ENCODE measurements at regions not wholly inside any gene's neighbourhood (a gene's known extent, or its start where the extent isn't known, plus 50 kb on each side); places are given as distances from the start of the nearest gene placed in this dataset.

GRCh38 chr6:166079841-166080240, 87.8 kb downstream of the TBXT start:
- Histone ChIP-seq H3K4me1 (no peaks in the 10 kb centered on the region), H3K9me3 (replicated peaks) (no peaks in the 10 kb centered on the region), H3K27ac (replicated peaks) (no peak overlapping the region), H3K4me3 (no peak overlapping the region), H3K36me3 (no peaks in the 10 kb centered on the region), H3K27me3 (ENCODE audit: low read depth) (peaks cover 16% of the 10 kb centered on the region)
- no peak for TF ChIP-seq CTCF (IDR thresholded peaks at IDR 0.05; ENCODE audit: borderline replicate concordance)
- DNase-seq, result no peak
- intact Hi-C loops (cut with micrococcal nuclease), result no loop called here

GRCh38 chr6:166078294-166078693, 89.4 kb downstream of the TBXT start:
- Histone ChIP-seq H3K27ac (replicated peaks) (no peak overlapping the region), H3K9me3 (replicated peaks) (no peaks in the 10 kb centered on the region), H3K36me3 (no peaks in the 10 kb centered on the region), H3K4me3 (no peak overlapping the region), H3K27me3 (ENCODE audit: low read depth) (peaks cover 22% of the 10 kb centered on the region), H3K4me1 (no peaks in the 10 kb centered on the region)
- TF ChIP-seq CTCF (IDR thresholded peaks at IDR 0.05; ENCODE audit: borderline replicate concordance), result no peak
- intact Hi-C loops (cut with micrococcal nuclease), result no loop called here
- no peak for DNase-seq

- Histone ChIP-seq H3K27ac (replicated peaks) (no peak overlapping the region), H3K27me3 (ENCODE audit: low read depth) (peaks cover 35% of the 10 kb centered on the region), H3K36me3 (no peaks in the 10 kb centered on the region), H3K4me1 (no peaks in the 10 kb centered on the region), H3K9me3 (replicated peaks) (no peaks in the 10 kb centered on the region), H3K4me3 (no peak overlapping the region)
- TF ChIP-seq CTCF (IDR thresholded peaks at IDR 0.05; ENCODE audit: borderline replicate concordance), result no peak
- DNase-seq, result no peak
- intact Hi-C loops (cut with micrococcal nuclease), result no loop called here
Observed at GRCh38 chr6:166076625-166077024, 91.0 kb downstream of the TBXT start.

GRCh38 chr6:166075925-166076324, 91.7 kb downstream of the TBXT start:
- Histone ChIP-seq H3K9me3 (replicated peaks) (no peaks in the 10 kb centered on the region), H3K4me3 (no peak overlapping the region), H3K4me1 (no peaks in the 10 kb centered on the region), H3K27ac (replicated peaks) (no peak overlapping the region), H3K27me3 (ENCODE audit: low read depth) (peaks cover 35% of the 10 kb centered on the region), H3K36me3 (no peaks in the 10 kb centered on the region)
- no peak for TF ChIP-seq CTCF (IDR thresholded peaks at IDR 0.05; ENCODE audit: borderline replicate concordance)
- DNase-seq, result no peak
- intact Hi-C loops (cut with micrococcal nuclease), result no loop called here

- intact Hi-C loops (cut with micrococcal nuclease), result no loop called here
- TF ChIP-seq CTCF (IDR thresholded peaks at IDR 0.05; ENCODE audit: borderline replicate concordance), result no peak
- no peaks in the 10 kb centered on the region for H3K9me3 ChIP-seq (replicated peaks)
- DNase-seq, result no peak
- H3K4me3 ChIP-seq, result no peak overlapping the region
- H3K4me1 ChIP-seq, result no peaks in the 10 kb centered on the region
- H3K27me3 ChIP-seq (ENCODE audit: low read depth), result peaks cover 36% of the 10 kb centered on the region
- no peaks in the 10 kb centered on the region for H3K36me3 ChIP-seq
- H3K27ac ChIP-seq (replicated peaks), result no peak overlapping the region
Observed at GRCh38 chr6:166075186-166075585, 92.5 kb downstream of the TBXT start.

GRCh38 chr6:166073082-166073481, 94.6 kb downstream of the TBXT start:
- H3K9me3 ChIP-seq (replicated peaks), result no peaks in the 10 kb centered on the region
- H3K27me3 ChIP-seq (ENCODE audit: low read depth), result peaks cover 44% of the 10 kb centered on the region
- no peaks in the 10 kb centered on the region for H3K4me1 ChIP-seq
- DNase-seq, result no peak
- intact Hi-C loops (cut with micrococcal nuclease), result no loop called here
- TF ChIP-seq CTCF (IDR thresholded peaks at IDR 0.05; ENCODE audit: borderline replicate concordance), result no peak
- no peak overlapping the region for H3K4me3 ChIP-seq
- no peak overlapping the region for H3K27ac ChIP-seq (replicated peaks)
- no peaks in the 10 kb centered on the region for H3K36me3 ChIP-seq

All from left ventricle myocardium inferior (tissue), 1 donor.